Uterus (tissue), 2 donors: ENCODE measurements at regions not wholly inside any gene's neighbourhood (a gene's known extent, or its start where the extent isn't known, plus 50 kb on each side); places are given as distances from the start of the nearest gene placed in this dataset.

ENCODE experiments used
- POLR2A ChIP-seq, 2 donors: fragments of 450-650 bp; IDR thresholded peaks; one replicate each; pipeline ENCODE4 v1.6.1; 2016; ENCODE audit warnings: antibody characterized with exemption in 2 of 2, mild to moderate bottlenecking in 1 of 2, moderate library complexity in 1 of 2
- TF ChIP-seq, protein P1 (sequence below), 4 experiments: fragments of 200-600 bp in 2 of 4; fragments of 450-650 bp in 2 of 4; sonication (generic) in 2 of 4; IDR thresholded peaks; one replicate each; pipeline ENCODE4 v1.5.1; 2016 to 2019; ENCODE audit warnings: antibody characterized with exemption in 4 of 4, mild to moderate bottlenecking in 2 of 4, moderate library complexity in 1 of 4

DNA sequence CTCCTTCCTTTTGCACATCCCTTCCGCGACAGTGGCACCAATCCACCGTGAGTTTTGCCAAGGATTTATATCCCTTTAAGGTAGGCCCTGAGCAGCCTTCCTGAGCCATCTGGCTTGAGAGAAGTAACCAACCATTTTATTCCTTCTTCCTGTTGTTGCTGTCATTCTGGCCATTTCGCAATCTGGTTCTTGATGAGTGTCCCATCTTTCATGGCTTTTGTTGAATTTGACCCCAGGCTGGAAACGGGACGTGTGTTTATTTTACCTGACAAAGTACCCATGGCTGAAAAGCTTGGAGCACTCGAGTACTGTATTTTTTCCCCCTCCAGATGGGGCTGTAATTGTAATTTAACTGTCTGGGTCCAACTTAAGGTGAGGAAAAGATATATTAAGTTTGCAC lies 173.4 kb downstream of the WNT5A start:
- TF ChIP-seq, protein P1, sequence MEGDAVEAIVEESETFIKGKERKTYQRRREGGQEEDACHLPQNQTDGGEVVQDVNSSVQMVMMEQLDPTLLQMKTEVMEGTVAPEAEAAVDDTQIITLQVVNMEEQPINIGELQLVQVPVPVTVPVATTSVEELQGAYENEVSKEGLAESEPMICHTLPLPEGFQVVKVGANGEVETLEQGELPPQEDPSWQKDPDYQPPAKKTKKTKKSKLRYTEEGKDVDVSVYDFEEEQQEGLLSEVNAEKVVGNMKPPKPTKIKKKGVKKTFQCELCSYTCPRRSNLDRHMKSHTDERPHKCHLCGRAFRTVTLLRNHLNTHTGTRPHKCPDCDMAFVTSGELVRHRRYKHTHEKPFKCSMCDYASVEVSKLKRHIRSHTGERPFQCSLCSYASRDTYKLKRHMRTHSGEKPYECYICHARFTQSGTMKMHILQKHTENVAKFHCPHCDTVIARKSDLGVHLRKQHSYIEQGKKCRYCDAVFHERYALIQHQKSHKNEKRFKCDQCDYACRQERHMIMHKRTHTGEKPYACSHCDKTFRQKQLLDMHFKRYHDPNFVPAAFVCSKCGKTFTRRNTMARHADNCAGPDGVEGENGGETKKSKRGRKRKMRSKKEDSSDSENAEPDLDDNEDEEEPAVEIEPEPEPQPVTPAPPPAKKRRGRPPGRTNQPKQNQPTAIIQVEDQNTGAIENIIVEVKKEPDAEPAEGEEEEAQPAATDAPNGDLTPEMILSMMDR (IDR thresholded peaks at IDR 0.05): no peak
- TF ChIP-seq POLR2A (IDR thresholded peaks at IDR 0.05): no peak
